AG09309 (cell line): ENCODE measurements at regions not wholly inside any gene's neighbourhood (a gene's known extent, or its start where the extent isn't known, plus 50 kb on each side); places are given as distances from the start of the nearest gene placed in this dataset.

Experiments used
- DNase-seq: peaks from one replicate; pipeline ENCODE4 v3.0.0-alpha.2; 2010; ENCODE audit warnings: low read depth
- H3K4me3 ChIP-seq: 2 replicates; pipeline ENCODE4 v1.5.1; 2011; ENCODE audit warnings: mild to moderate bottlenecking, low read depth, low read length, moderate library complexity; ENCODE audit not compliant: control insufficient read depth
- TF ChIP-seq, protein P1 (sequence below): IDR thresholded peaks from 2 replicates; pipeline ENCODE4 v1.5.1; 2011; ENCODE audit warnings: mild to moderate bottlenecking, low read depth, low read length, inconsistent platforms; ENCODE audit not compliant: insufficient read depth, control insufficient read depth; ENCODE audit errors: missing control alignments

DNA sequence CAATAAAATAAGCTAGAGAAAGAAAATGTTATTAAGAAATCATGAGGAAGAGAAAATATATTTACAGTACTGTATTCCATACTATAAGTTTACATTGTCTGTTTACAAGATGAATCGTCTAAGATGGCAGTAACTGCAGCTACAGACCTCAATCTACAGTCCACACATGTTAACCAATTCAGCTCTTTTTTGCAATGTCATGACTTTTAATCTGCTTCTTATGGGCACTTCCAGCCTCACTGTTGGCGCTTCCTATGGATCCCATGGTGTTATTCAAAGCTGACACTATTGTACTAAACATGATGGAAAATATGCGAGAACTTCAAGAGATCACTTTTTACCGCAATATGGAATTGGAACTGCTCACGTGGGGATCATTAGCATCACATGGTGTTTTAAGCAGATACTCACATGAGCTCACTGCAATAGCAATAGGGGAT is 451.5 kb upstream of the CITED2 start:
- TF ChIP-seq, protein P1, sequence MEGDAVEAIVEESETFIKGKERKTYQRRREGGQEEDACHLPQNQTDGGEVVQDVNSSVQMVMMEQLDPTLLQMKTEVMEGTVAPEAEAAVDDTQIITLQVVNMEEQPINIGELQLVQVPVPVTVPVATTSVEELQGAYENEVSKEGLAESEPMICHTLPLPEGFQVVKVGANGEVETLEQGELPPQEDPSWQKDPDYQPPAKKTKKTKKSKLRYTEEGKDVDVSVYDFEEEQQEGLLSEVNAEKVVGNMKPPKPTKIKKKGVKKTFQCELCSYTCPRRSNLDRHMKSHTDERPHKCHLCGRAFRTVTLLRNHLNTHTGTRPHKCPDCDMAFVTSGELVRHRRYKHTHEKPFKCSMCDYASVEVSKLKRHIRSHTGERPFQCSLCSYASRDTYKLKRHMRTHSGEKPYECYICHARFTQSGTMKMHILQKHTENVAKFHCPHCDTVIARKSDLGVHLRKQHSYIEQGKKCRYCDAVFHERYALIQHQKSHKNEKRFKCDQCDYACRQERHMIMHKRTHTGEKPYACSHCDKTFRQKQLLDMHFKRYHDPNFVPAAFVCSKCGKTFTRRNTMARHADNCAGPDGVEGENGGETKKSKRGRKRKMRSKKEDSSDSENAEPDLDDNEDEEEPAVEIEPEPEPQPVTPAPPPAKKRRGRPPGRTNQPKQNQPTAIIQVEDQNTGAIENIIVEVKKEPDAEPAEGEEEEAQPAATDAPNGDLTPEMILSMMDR, result no peak
- DNase-seq, result no peak
- H3K4me3 ChIP-seq, result no peak overlapping the region

DNA sequence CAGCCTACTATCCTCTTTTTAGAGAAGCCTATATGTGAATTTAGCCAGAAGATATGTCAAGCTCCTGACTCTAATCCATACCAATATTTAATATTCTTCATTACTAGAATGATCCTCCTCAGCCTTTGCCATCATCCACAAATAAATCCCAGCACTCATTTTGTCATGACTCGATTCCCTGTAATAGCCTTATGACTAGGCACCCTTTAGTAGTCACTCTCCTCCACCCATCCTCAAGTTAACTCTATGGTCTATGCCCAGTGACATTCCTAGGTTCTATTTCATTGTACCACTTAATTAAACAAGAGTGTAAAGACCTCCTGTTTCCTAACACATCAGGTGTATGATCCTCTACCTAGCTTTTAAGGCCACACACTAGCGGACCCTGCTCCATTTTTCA is 450.4 kb upstream of the CITED2 start:
- DNase-seq, result no peak

DNA sequence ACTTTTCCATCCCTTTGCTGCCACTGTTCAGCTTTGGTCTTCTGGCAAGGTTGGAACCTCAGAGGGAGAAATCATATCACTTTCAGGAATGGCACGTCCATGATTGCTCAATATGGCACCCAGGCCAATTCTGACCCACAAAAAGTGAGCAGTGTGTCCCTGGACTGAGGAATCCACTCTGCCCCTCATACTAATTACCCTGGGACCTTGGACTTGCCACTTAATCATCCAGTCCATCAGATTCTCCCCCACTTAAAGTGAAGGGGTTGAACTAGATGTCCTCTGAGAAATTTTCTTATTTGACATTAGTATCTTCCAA is 449.3 kb upstream of the CITED2 start:
- TF ChIP-seq, protein P1, result no peak
- no peak overlapping the region for H3K4me3 ChIP-seq
- no peak for DNase-seq

More for the DNA sequence above, 450.4 kb upstream of the CITED2 start:
- no peak overlapping the region for H3K4me3 ChIP-seq
- TF ChIP-seq, protein P1, result no peak

GRCh38 chr6:139823099-139823807 is 448.8 kb upstream of the CITED2 start:
- no peak for DNase-seq
- TF ChIP-seq, protein P1, result no peak
- no peak overlapping the region for H3K4me3 ChIP-seq

DNA sequence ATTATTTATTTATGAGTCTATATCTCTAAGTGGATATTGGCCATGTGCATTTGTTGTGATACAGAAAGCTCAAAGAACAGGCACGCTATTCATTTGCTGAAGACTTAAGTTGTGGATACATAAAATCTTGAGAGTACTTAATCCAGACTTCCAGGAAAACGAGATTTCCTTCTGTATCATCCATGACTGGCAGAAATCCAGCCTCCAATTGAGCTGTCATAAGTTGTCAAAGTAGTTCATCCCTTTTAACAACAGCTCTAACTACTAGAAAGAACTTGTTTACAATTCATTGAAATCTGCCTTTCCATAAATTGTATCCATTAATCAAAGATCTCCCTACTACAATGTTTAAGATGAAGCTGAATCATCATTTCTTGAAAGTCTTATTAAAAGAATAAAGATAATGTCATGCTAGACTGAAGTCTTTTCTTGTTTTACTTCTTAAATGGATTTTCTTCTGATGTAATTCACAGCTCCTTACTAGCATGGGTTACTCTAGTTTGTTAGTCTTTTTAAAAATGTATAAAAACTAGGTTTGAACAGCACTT is 447.3 kb upstream of the CITED2 start:
- H3K4me3 ChIP-seq, result no peak overlapping the region
- no peak for DNase-seq
- TF ChIP-seq, protein P1, result no peak

- H3K4me3 ChIP-seq, result no peak overlapping the region
- DNase-seq, result peak; percentile 27
These were observed 445.8 kb upstream of the CITED2 start for GRCh38 chr6:139820210-139820609.

More at GRCh38 chr6:139820210-139820609, 445.8 kb upstream of the CITED2 start:
- TF ChIP-seq, protein P1, result no peak
